H1 (cell line): ENCODE measurements at regions not wholly inside any gene's neighbourhood (a gene's known extent, or its start where the extent isn't known, plus 50 kb on each side); places are given as distances from the start of the nearest gene placed in this dataset.
A peak's percentile ranks its signal among the peaks of the same experiment; 100 is the strongest.

Experiments used
- CTCF ChIA-PET: fragments of 300-600 bp; sonication (Branson Sonifier 250); formaldehyde crosslinking; loops from one replicate; lab custom pipeline; 2021; ENCODE audit not compliant: partially characterized antibody; lab: Charles Lee
- POLR2A ChIA-PET: fragments of 300-600 bp; sonication (Branson Sonifier 250); formaldehyde crosslinking; loops from one replicate; lab custom pipeline; 2021; ENCODE audit warnings: inconsistent platforms; ENCODE audit not compliant: partially characterized antibody; lab: Charles Lee
- DNase-seq, 2 experiments: peaks; one replicate each; pipeline versions ENCODE4 v3.0.0 to v3.0.0-alpha.2; 2010 to 2022; ENCODE audit warnings: low spot score in 2 of 2, low read depth in 1 of 2, mixed read lengths in 1 of 2
- FAIRE-seq: peaks from 2 replicates; lab custom pipeline; 2011; peaks lifted over from hg19 to GRCh38; lab: Jason Lieb, UNC
- H2AFZ ChIP-seq: 2 replicates; pipeline ENCODE4 v1.8.1; 2012; ENCODE audit warnings: low read length, inconsistent platforms
- H2AK5ac ChIP-seq: 2 replicates; pipeline ENCODE4 v1.6.1; 2013; ENCODE audit warnings: low read depth, low read length
- H2BK120ac ChIP-seq: replicated peaks from 2 replicates; pipeline ENCODE3; 2013; ENCODE audit warnings: low read depth, low read length, inconsistent platforms
- H2BK12ac ChIP-seq: 2 replicates; pipeline ENCODE4 v1.6.1; 2013; ENCODE audit warnings: low read depth, low read length
- H2BK15ac ChIP-seq: 2 replicates; pipeline ENCODE4 v1.6.1; 2013; ENCODE audit warnings: low read length
- H2BK20ac ChIP-seq: 2 replicates; pipeline ENCODE4 v1.6.1; 2013; ENCODE audit warnings: low read length
- H2BK5ac ChIP-seq: 2 replicates; pipeline ENCODE4 v1.6.1; 2013; ENCODE audit warnings: low read depth, low read length
- H3K14ac ChIP-seq: 2 replicates; pipeline ENCODE4 v1.6.1; 2013; ENCODE audit warnings: inconsistent platforms; ENCODE audit not compliant: insufficient read length
- H3K18ac ChIP-seq: 2 replicates; pipeline ENCODE4 v1.6.1; 2013; ENCODE audit warnings: low read length; ENCODE audit errors: extremely low read depth
- H3K23ac ChIP-seq: 2 replicates; pipeline ENCODE4 v1.6.1; 2013; ENCODE audit warnings: inconsistent platforms; ENCODE audit not compliant: insufficient read length
- H3K23me2 ChIP-seq: 2 replicates; pipeline ENCODE4 v1.6.1; 2013; ENCODE audit warnings: low read depth, low read length
- H3K27ac ChIP-seq: 2 replicates; pipeline ENCODE4 v1.6.1; 2011; ENCODE audit warnings: low read depth, low read length, inconsistent platforms
- H3K27me3 ChIP-seq, 4 experiments: replicated peaks in 1 of 4; 1 replicate in 1 of 4; 2 replicates in 3 of 4; pipeline versions ENCODE4 v1.6.1 to v1.8.1; 2011 to 2013; ENCODE audit warnings: low read length in 3 of 4, mild to moderate bottlenecking in 3 of 4, inconsistent platforms in 2 of 4, mixed read lengths in 2 of 4, moderate library complexity in 1 of 4; ENCODE audit not compliant: control insufficient read depth in 3 of 4, insufficient read depth in 3 of 4; ENCODE audit errors: extremely low read depth in 1 of 4
- H3K36me3 ChIP-seq, 4 experiments: 2 replicates each; pipeline versions ENCODE4 v1.6.1 to v1.8.1; 2011 to 2013; ENCODE audit warnings: mild to moderate bottlenecking in 4 of 4, low read length in 3 of 4, moderate library complexity in 2 of 4, control low read depth in 1 of 4, inconsistent platforms in 1 of 4; ENCODE audit not compliant: insufficient read depth in 4 of 4, control insufficient read depth in 2 of 4
- H3K4ac ChIP-seq: replicated peaks from 2 replicates; pipeline ENCODE3; 2013; ENCODE audit warnings: low read length, low read depth, mixed read lengths, inconsistent platforms; ENCODE audit not compliant: insufficient read length
- H3K4me1 ChIP-seq, 4 experiments: replicated peaks in 1 of 4; 1 replicate in 1 of 4; 2 replicates in 3 of 4; pipeline versions ENCODE4 v1.6.1 to v1.8.1; 2011 to 2013; ENCODE audit warnings: low read length in 3 of 4, inconsistent platforms in 2 of 4, mixed read lengths in 1 of 4; ENCODE audit not compliant: insufficient read depth in 4 of 4, control insufficient read depth in 3 of 4
- H3K4me2 ChIP-seq, 2 experiments: 2 replicates each; pipeline versions ENCODE4 v1.6.1 to v1.8.1; 2011 to 2013; ENCODE audit warnings: low read depth in 2 of 2, low read length in 2 of 2, control low read depth in 1 of 2, inconsistent platforms in 1 of 2, mild to moderate bottlenecking in 1 of 2; ENCODE audit not compliant: insufficient read depth in 1 of 2
- H3K4me3 ChIP-seq, 4 experiments: fragments of 200-600, 300-600 bp in 1 of 4; sonication (generic), shearing (Covaris generic), sonication (Bioruptor Twin) in 1 of 4; 2 replicates each; pipeline versions ENCODE4 v1.5.1 to v1.8.1; 2011 to 2016; ENCODE audit warnings: low read length in 4 of 4, low read depth in 3 of 4, control low read depth in 2 of 4, inconsistent platforms in 2 of 4, mild to moderate bottlenecking in 2 of 4, mixed read lengths in 1 of 4, moderate library complexity in 1 of 4; ENCODE audit not compliant: insufficient read depth in 2 of 4; ENCODE audit errors: extremely low read depth in 1 of 4
- H3K56ac ChIP-seq: replicated peaks from 2 replicates; pipeline ENCODE3; 2013; ENCODE audit warnings: low read depth, mild to moderate bottlenecking, mixed read lengths, low read length, inconsistent platforms; ENCODE audit not compliant: insufficient read length
- H3K79me1 ChIP-seq: 2 replicates; pipeline ENCODE4 v1.6.1; 2013; ENCODE audit warnings: low read depth, low read length, control low read depth
- H3K79me2 ChIP-seq, 2 experiments: 2 replicates each; pipeline versions ENCODE4 v1.6.1 to v1.8.1; 2012 to 2013; ENCODE audit warnings: low read length in 2 of 2, mild to moderate bottlenecking in 2 of 2, inconsistent platforms in 1 of 2; ENCODE audit not compliant: insufficient read depth in 2 of 2, control insufficient read depth in 1 of 2
- H3K9ac ChIP-seq, 4 experiments: replicated peaks in 1 of 4; 1 replicate in 1 of 4; 2 replicates in 3 of 4; pipeline versions ENCODE4 v1.6.1 to v1.8.1; 2011 to 2013; ENCODE audit warnings: low read depth in 3 of 4, low read length in 3 of 4, control low read depth in 2 of 4, mild to moderate bottlenecking in 2 of 4, moderate library complexity in 2 of 4, inconsistent platforms in 1 of 4; ENCODE audit errors: extremely low read depth in 1 of 4
- H3K9me3 ChIP-seq, 2 experiments: 2 replicates each; pipeline versions ENCODE4 v1.6.1 to v1.8.1; 2012 to 2013; ENCODE audit warnings: mild to moderate bottlenecking in 2 of 2, moderate library complexity in 2 of 2, control low read depth in 1 of 2, inconsistent platforms in 1 of 2, low read depth in 1 of 2, low read length in 1 of 2, mixed read lengths in 1 of 2; ENCODE audit not compliant: insufficient read depth in 2 of 2
- H4K20me1 ChIP-seq, 2 experiments: replicated peaks in 1 of 2; 2 replicates each; pipeline versions ENCODE3 to v1.8.1; 2011 to 2013; ENCODE audit warnings: inconsistent platforms in 2 of 2, low read length in 2 of 2, mild to moderate bottlenecking in 1 of 2; ENCODE audit not compliant: insufficient read depth in 2 of 2, control insufficient read depth in 1 of 2
- H4K5ac ChIP-seq: 2 replicates; pipeline ENCODE4 v1.6.1; 2013; ENCODE audit warnings: low read length, low read depth, mixed read lengths, inconsistent platforms; ENCODE audit not compliant: insufficient read length
- H4K8ac ChIP-seq: 2 replicates; pipeline ENCODE4 v1.8.0; 2013; ENCODE audit warnings: mild to moderate bottlenecking, moderate library complexity, low read length, inconsistent platforms; ENCODE audit not compliant: insufficient read depth; ENCODE audit errors: extremely low read depth
- H4K91ac ChIP-seq: replicated peaks from 2 replicates; pipeline ENCODE3; 2013; ENCODE audit warnings: low read length, mixed read lengths, inconsistent platforms; ENCODE audit not compliant: insufficient read length
- BACH1 ChIP-seq: IDR thresholded peaks from 2 replicates; pipeline ENCODE4 v1.6.1; 2012; ENCODE audit warnings: low read length, improper control_type of control experiment
- BCL11A ChIP-seq, 2 experiments: IDR thresholded peaks; one replicate each; pipeline ENCODE4 v1.6.1; 2011; ENCODE audit warnings: low read depth in 2 of 2, low read length in 2 of 2, mild to moderate bottlenecking in 2 of 2
- BRCA1 ChIP-seq: IDR thresholded peaks from 2 replicates; pipeline ENCODE4 v1.6.1; 2012; ENCODE audit warnings: low read depth, low read length, improper control_type of control experiment
- CREB1 ChIP-seq: IDR thresholded peaks from 2 replicates; pipeline ENCODE4 v1.6.1; 2012; ENCODE audit warnings: inconsistent platforms
- CTBP2 ChIP-seq: IDR thresholded peaks from 2 replicates; pipeline ENCODE4 v1.7.0; 2011; ENCODE audit warnings: borderline replicate concordance, mild to moderate bottlenecking, moderate library complexity, mixed read lengths, low read length; ENCODE audit not compliant: insufficient read depth, insufficient read length
- HDAC6 ChIP-seq: IDR thresholded peaks from one replicate; pipeline ENCODE4 v1.7.1; 2012; ENCODE audit warnings: low read depth, mild to moderate bottlenecking, inconsistent platforms, low read length, moderate library complexity
- JUN ChIP-seq: IDR thresholded peaks from 2 replicates; pipeline ENCODE4 v1.6.1; 2011; ENCODE audit warnings: low read depth, mild to moderate bottlenecking, improper control_type of control experiment, low read length
- KDM4A ChIP-seq: IDR thresholded peaks from one replicate; pipeline ENCODE4 v1.7.1; 2012; ENCODE audit warnings: low read depth, mild to moderate bottlenecking, moderate library complexity, low read length, inconsistent platforms; ENCODE audit not compliant: severe bottlenecking
- MAFK ChIP-seq: IDR thresholded peaks from 2 replicates; pipeline ENCODE4 v1.6.1; 2012; ENCODE audit warnings: low read depth, mild to moderate bottlenecking, improper control_type of control experiment, low read length
- POLR2AphosphoS5 ChIP-seq: IDR thresholded peaks from 2 replicates; pipeline ENCODE4 v1.6.1; 2011; ENCODE audit warnings: low read depth, low read length
- RFX5 ChIP-seq: IDR thresholded peaks from 2 replicates; pipeline ENCODE4 v1.6.1; 2011; ENCODE audit warnings: low read depth, low read length, improper control_type of control experiment, borderline replicate concordance
- RXRA ChIP-seq: IDR thresholded peaks from 2 replicates; pipeline ENCODE4 v1.6.1; 2011; ENCODE audit warnings: low read depth, mild to moderate bottlenecking, low read length, moderate library complexity; ENCODE audit not compliant: insufficient read depth
- SIX5 ChIP-seq: IDR thresholded peaks from 2 replicates; pipeline ENCODE4 v1.6.1; 2011; ENCODE audit warnings: mild to moderate bottlenecking, low read depth, low read length
- SUZ12 ChIP-seq: fragments of 200-600 bp; sonication (generic); IDR thresholded peaks from 2 replicates; pipeline ENCODE4 v1.6.1; 2012; ENCODE audit warnings: mild to moderate bottlenecking, inconsistent platforms, low read length, moderate library complexity, mixed read lengths
- USF2 ChIP-seq: IDR thresholded peaks from 2 replicates; pipeline ENCODE4 v1.6.1; 2011; ENCODE audit warnings: low read length, improper control_type of control experiment
- WGBS, 2 experiments: shearing (Covaris generic) in 1 of 2; methylation state at CpG; one replicate each; pipeline versions ENCODE4 v1.1.6 to v1.1.7; 2013 to 2015; ENCODE audit warnings: low lambda C conversion rate in 2 of 2, mixed read lengths in 2 of 2, inconsistent platforms in 1 of 2, low coverage in 1 of 2, missing lambda C conversion rate in 1 of 2; ENCODE audit not compliant: insufficient replicate concordance in 2 of 2, insufficient coverage in 1 of 2, insufficient read length in 1 of 2; ENCODE audit errors: extremely low coverage in 1 of 2, missing lambda C conversion rate in 1 of 2; 5-methylcytosine and 5-hydroxymethylcytosine counted together

- no peak for DNase-seq
- peak overlapping the region; percentile 43; the same call in 1 of the 2 replicates for H2AFZ ChIP-seq
- 33% methylated on average over 6 of the region's 6 CpGs; no CpG with 5 or more reads in 1 of the 2 experiments for WGBS, 2 experiments
- no peak for TF ChIP-seq BACH1
- TF ChIP-seq POLR2AphosphoS5, result no peak
- TF ChIP-seq CREB1, result no peak
- no peak for TF ChIP-seq RXRA
- no peak for TF ChIP-seq SIX5
- no peak for TF ChIP-seq USF2
- no peak for TF ChIP-seq HDAC6
- no peak for TF ChIP-seq BRCA1
- no peak for TF ChIP-seq JUN
- no peak for TF ChIP-seq CTBP2
- TF ChIP-seq SUZ12, result no peak
- TF ChIP-seq MAFK, result no peak
- TF ChIP-seq KDM4A, result no peak
- TF ChIP-seq BCL11A (IDR thresholded peaks at IDR 0.05; ENCODE audit: low read depth in 2 of 2, low read length in 2 of 2), result no peak
- TF ChIP-seq RFX5, result no peak
Observed at GRCh38 chr18:77762642-77763041, 513.0 kb downstream of the GALR1 start.

More at GRCh38 chr18:77762642-77763041, 513.0 kb downstream of the GALR1 start:
- Histone ChIP-seq H3K9ac (no peak overlapping the region), H4K91ac (no peak overlapping the region), H4K8ac (no peak overlapping the region), H2BK20ac (no peak overlapping the region), H3K14ac (no peak overlapping the region), H3K79me2 (no peaks in the 10 kb centered on the region), H3K23ac (no peak overlapping the region), H2AK5ac (no peak overlapping the region), H3K4me3 (no peak overlapping the region), H3K79me1 (no peaks in the 10 kb centered on the region), H3K4me2 (peak overlapping the region; percentile 40 to 55; a peak in 3 of 4 replicates), H4K20me1 (no peaks in the 10 kb centered on the region), H2BK15ac (no peak overlapping the region), H2BK5ac (no peak overlapping the region), H3K4ac (no peak overlapping the region), H3K18ac (no peak overlapping the region), H3K9me3 (peaks cover 9 to 10% of the 10 kb centered on the region in 2 experiments; a peak in 2 of 4 replicates), H3K23me2 (no peaks in the 10 kb centered on the region), H3K27ac (no peak overlapping the region), H3K4me1 (peaks cover 0 to 9% (median 6%) of the 10 kb centered on the region in 4 experiments; a peak in 4 of 7 replicates), H3K27me3 (no peaks in the 10 kb centered on the region), H3K56ac (no peak overlapping the region), H4K5ac (no peak overlapping the region), H2BK120ac (no peak overlapping the region), H2BK12ac (no peak overlapping the region), H3K36me3 (no peaks in the 10 kb centered on the region)
- POLR2A ChIA-PET, result no interaction called here
- CTCF ChIA-PET, result interaction anchor here (0.6 to 1.6 kb wide), 5 partner anchors 8 to 654 kb away, joined by 3 to 4 read pairs (median 3); no protein-coding TSS in a partner anchor
- no peak for FAIRE-seq
